Activated CD4-positive, alpha-beta memory T cell treated with anti-CD3 and anti-CD28 coated beads for 36 hours (primary cell): ENCODE measurements at regions not wholly inside any gene's neighbourhood (a gene's known extent, or its start where the extent isn't known, plus 50 kb on each side); places are given as distances from the start of the nearest gene placed in this dataset.
"Not testable (repeated sequence)": the region's sequence is repeated elsewhere in the genome, so short reads cannot be mapped to it uniquely, and the experiment has no call there.

ENCODE experiments used
- CTCF ChIA-PET: fragments of 350-600 bp; sonication (Branson Sonifier 250); formaldehyde crosslinking; loops from one replicate; lab custom pipeline; 2021; ENCODE audit warnings: antibody characterized with exemption, inconsistent platforms; lab: Charles Lee
- POLR2A ChIA-PET: fragments of 350-600 bp; sonication (Branson Sonifier 250); formaldehyde crosslinking; loops from one replicate; lab custom pipeline; 2021; ENCODE audit warnings: antibody characterized with exemption; lab: Charles Lee
- DNase-seq: peaks from one replicate; pipeline ENCODE4 v3.0.0-alpha.2; 2020
- H3K27ac Mint-ChIP-seq: one replicate; pipeline ENCODE4 v1.8.0; 2021; ENCODE audit warnings: mixed read lengths
- H3K27me3 Mint-ChIP-seq: one replicate; pipeline ENCODE4 v1.8.0; 2021; ENCODE audit warnings: mixed read lengths
- H3K36me3 Mint-ChIP-seq: one replicate; pipeline ENCODE4 v1.8.0; 2021; ENCODE audit warnings: mixed read lengths
- H3K4me1 Mint-ChIP-seq: one replicate; pipeline ENCODE4 v1.8.0; 2021; ENCODE audit warnings: low read depth, mixed read lengths
- H3K4me3 Mint-ChIP-seq: one replicate; pipeline ENCODE4 v1.8.0; 2021; ENCODE audit warnings: mild to moderate bottlenecking, mixed read lengths
- H3K9me3 Mint-ChIP-seq: one replicate; pipeline ENCODE4 v1.8.0; 2021; ENCODE audit warnings: mixed read lengths
- intact Hi-C: fragments of 100-400 bp; cut with micrococcal nuclease; formaldehyde crosslinking; loops from one replicate; pipeline ENCODE4 v1.15.1; 2023

GRCh38 chr17:64791226-64791625 is 128.1 kb downstream of the LRRC37A3 start:
- H3K36me3 Mint-ChIP-seq, H3K27ac Mint-ChIP-seq: not testable (repeated sequence)

GRCh38 chr17:64790690-64791089 is 128.6 kb upstream of the SMURF2 start:
- peaks cover 15% of the 10 kb centered on the region for H3K4me1 Mint-ChIP-seq
- H3K9me3 Mint-ChIP-seq, H3K4me3 Mint-ChIP-seq, intact Hi-C loops, H3K36me3 Mint-ChIP-seq, POLR2A ChIA-PET, H3K27me3 Mint-ChIP-seq, H3K27ac Mint-ChIP-seq, CTCF ChIA-PET, DNase-seq: not testable (repeated sequence)

More at GRCh38 chr17:64791226-64791625, 128.1 kb downstream of the LRRC37A3 start:
- intact Hi-C loops, DNase-seq, H3K27me3 Mint-ChIP-seq, H3K9me3 Mint-ChIP-seq, CTCF ChIA-PET, H3K4me3 Mint-ChIP-seq, POLR2A ChIA-PET: not testable (repeated sequence)
- H3K4me1 Mint-ChIP-seq = peaks cover 15% of the 10 kb centered on the region

GRCh38 chr17:64790193-64790592 is 128.1 kb upstream of the SMURF2 start:
- POLR2A ChIA-PET, intact Hi-C loops, H3K36me3 Mint-ChIP-seq: not testable (repeated sequence)

GRCh38 chr17:64789061-64789445 is 126.9 kb upstream of the SMURF2 start:
- DNase-seq, H3K9me3 Mint-ChIP-seq, intact Hi-C loops, H3K4me3 Mint-ChIP-seq, H3K27ac Mint-ChIP-seq, CTCF ChIA-PET, POLR2A ChIA-PET, H3K36me3 Mint-ChIP-seq, H3K27me3 Mint-ChIP-seq: not testable (repeated sequence)
- peaks cover 10% of the 10 kb centered on the region for H3K4me1 Mint-ChIP-seq

More at GRCh38 chr17:64790193-64790592, 128.1 kb upstream of the SMURF2 start:
- H3K27ac Mint-ChIP-seq, H3K9me3 Mint-ChIP-seq, H3K27me3 Mint-ChIP-seq, CTCF ChIA-PET, DNase-seq, H3K4me3 Mint-ChIP-seq: not testable (repeated sequence)
- H3K4me1 Mint-ChIP-seq = peaks cover 13% of the 10 kb centered on the region

- Mint-ChIP-seq H3K36me3 (peaks cover 8% of the 10 kb centered on the region), H3K4me1 (peaks cover 10% of the 10 kb centered on the region), H3K4me3 (no peak overlapping the region), H3K27me3 (no peaks in the 10 kb centered on the region), H3K27ac (no peak overlapping the region), H3K9me3 (no peaks in the 10 kb centered on the region)
- ChIA-PET CTCF (interaction anchor here (1.4 kb wide), 1 partner anchor 11 kb away, joined by 8 read pairs; no protein-coding TSS in a partner anchor), POLR2A (no interaction called here)
- intact Hi-C loops = no loop called here
- DNase-seq = no peak
These were observed 126.4 kb upstream of the SMURF2 start for GRCh38 chr17:64788286-64789060.

- Mint-ChIP-seq H3K9me3 (no peaks in the 10 kb centered on the region), H3K36me3 (peaks cover 8% of the 10 kb centered on the region), H3K27me3 (no peaks in the 10 kb centered on the region), H3K4me1 (peaks cover 11% of the 10 kb centered on the region), H3K27ac (no peak overlapping the region), H3K4me3 (no peak overlapping the region)
- CTCF ChIA-PET = interaction anchor here (1.4 kb wide), 1 partner anchor 11 kb away, joined by 8 read pairs; no protein-coding TSS in a partner anchor
- no peak for DNase-seq
- intact Hi-C loops = no loop called here
- POLR2A ChIA-PET = no interaction called here
These were observed 125.8 kb upstream of the SMURF2 start for GRCh38 chr17:64787921-64788271.

GRCh38 chr17:64787255-64787920 is 125.3 kb upstream of the SMURF2 start:
- no peaks in the 10 kb centered on the region for H3K27me3 Mint-ChIP-seq
- peaks cover 9% of the 10 kb centered on the region for H3K4me1 Mint-ChIP-seq
- peaks cover 6% of the 10 kb centered on the region for H3K36me3 Mint-ChIP-seq
- no peak overlapping the region for H3K4me3 Mint-ChIP-seq
- ChIA-PET POLR2A (no interaction called here), CTCF (interaction anchor here (1.4 kb wide), 1 partner anchor 10 kb away, joined by 8 read pairs; no protein-coding TSS in a partner anchor)
- intact Hi-C loops = no loop called here
- DNase-seq = no peak
- no peaks in the 10 kb centered on the region for H3K9me3 Mint-ChIP-seq
- H3K27ac Mint-ChIP-seq = no peak overlapping the region

- CTCF ChIA-PET = no interaction called here
- H3K36me3 Mint-ChIP-seq = peaks cover 3% of the 10 kb centered on the region
- POLR2A ChIA-PET = no interaction called here
- intact Hi-C loops = no loop called here
- DNase-seq = no peak
- H3K27me3 Mint-ChIP-seq = no peaks in the 10 kb centered on the region
- no peak overlapping the region for H3K27ac Mint-ChIP-seq
- no peaks in the 10 kb centered on the region for H3K9me3 Mint-ChIP-seq
- H3K4me3 Mint-ChIP-seq = no peak overlapping the region
- H3K4me1 Mint-ChIP-seq = peaks cover 11% of the 10 kb centered on the region
These were observed 124.2 kb upstream of the SMURF2 start for GRCh38 chr17:64786337-64786736.

- intact Hi-C loops = no loop called here
- Mint-ChIP-seq H3K4me3 (no peak overlapping the region), H3K27ac (no peak overlapping the region), H3K27me3 (peaks cover under 1% of the 10 kb centered on the region), H3K36me3 (peaks cover 3% of the 10 kb centered on the region), H3K4me1 (peaks cover 11% of the 10 kb centered on the region), H3K9me3 (no peaks in the 10 kb centered on the region)
- ChIA-PET CTCF (no interaction called here), POLR2A (no interaction called here)
- no peak for DNase-seq
These were observed 122.9 kb upstream of the SMURF2 start for GRCh38 chr17:64785011-64785421.

- ChIA-PET POLR2A (no interaction called here), CTCF (no interaction called here)
- H3K9me3 Mint-ChIP-seq = no peaks in the 10 kb centered on the region
- H3K36me3 Mint-ChIP-seq = peaks cover 3% of the 10 kb centered on the region
- H3K4me1 Mint-ChIP-seq = peaks cover 15% of the 10 kb centered on the region
- intact Hi-C loops = no loop called here
- DNase-seq = no peak
- no peak overlapping the region for H3K4me3 Mint-ChIP-seq
- H3K27me3 Mint-ChIP-seq = peaks cover 2% of the 10 kb centered on the region
- no peak overlapping the region for H3K27ac Mint-ChIP-seq
These were observed 122.4 kb upstream of the SMURF2 start for GRCh38 chr17:64784353-64785010.

GRCh38 chr17:64783556-64784352 is 121.6 kb upstream of the SMURF2 start:
- intact Hi-C loops = no loop called here
- no peak for DNase-seq
- no peaks in the 10 kb centered on the region for H3K9me3 Mint-ChIP-seq
- no peak overlapping the region for H3K27ac Mint-ChIP-seq
- H3K4me1 Mint-ChIP-seq = peaks cover 17% of the 10 kb centered on the region
- POLR2A ChIA-PET = no interaction called here
- H3K4me3 Mint-ChIP-seq = no peak overlapping the region
- CTCF ChIA-PET = no interaction called here
- peaks cover 3% of the 10 kb centered on the region for H3K36me3 Mint-ChIP-seq
- H3K27me3 Mint-ChIP-seq = peaks cover 6% of the 10 kb centered on the region
